Transverse colon (tissue), 4 donors: ENCODE measurements at regions not wholly inside any gene's neighbourhood (a gene's known extent, or its start where the extent isn't known, plus 50 kb on each side); places are given as distances from the start of the nearest gene placed in this dataset.

ENCODE experiments used
- DNase-seq: peaks from one replicate; pipeline ENCODE4 v3.0.0-alpha.2; 2019
- H3K27ac ChIP-seq, 4 donors: fragments of 200-600 bp; sonication (generic); 2 replicates each; pipeline ENCODE4 v1.5.1; 2016 to 2018; ENCODE audit warnings: inconsistent platforms in 4 of 4
- H3K27me3 ChIP-seq: fragments of 200-600 bp; sonication (generic); 2 replicates; pipeline ENCODE4 v1.5.1; 2017; ENCODE audit warnings: inconsistent platforms
- H3K36me3 ChIP-seq, 4 donors: fragments of 200-600 bp; sonication (generic); 2 replicates each; pipeline ENCODE4 v1.5.1; 2017 to 2019; ENCODE audit warnings: inconsistent platforms in 4 of 4
- H3K4me1 ChIP-seq, 4 donors: fragments of 200-600 bp; sonication (generic); 2 replicates each; pipeline ENCODE4 v1.5.1; 2017 to 2020; ENCODE audit warnings: inconsistent platforms in 4 of 4
- H3K4me3 ChIP-seq, 4 donors: fragments of 200-600 bp; sonication (generic); 1 replicate in 1 of 4; 2 replicates in 3 of 4; pipeline versions ENCODE4 v1.5.1 to v1.6.1; 2017 to 2019; ENCODE audit warnings: inconsistent platforms in 4 of 4
- H3K9me3 ChIP-seq, 2 donors: fragments of 200-600 bp; sonication (generic); 2 replicates each; pipeline ENCODE4 v1.5.1; 2017 to 2019; ENCODE audit warnings: inconsistent platforms in 2 of 2
- EP300 ChIP-seq: sonication (generic); formaldehyde crosslinking; IDR thresholded peaks from one replicate; pipeline ENCODE4 v1.6.1; 2017; ENCODE audit warnings: antibody characterized with exemption, low read depth
- POLR2A ChIP-seq: fragments of 450-650 bp; IDR thresholded peaks from one replicate; pipeline ENCODE4 v1.6.1; 2016; ENCODE audit warnings: antibody characterized with exemption, mild to moderate bottlenecking, moderate library complexity
- POLR2AphosphoS5 ChIP-seq, 3 donors: sonication (generic); formaldehyde crosslinking; IDR thresholded peaks; one replicate each; pipeline ENCODE4 v1.6.1; 2016; ENCODE audit warnings: antibody characterized with exemption in 3 of 3
- WGBS, 2 donors: methylation state at CpG; one replicate each; pipeline ENCODE4 v1.1.5; 2018; ENCODE audit warnings: low coverage in 1 of 2; 5-methylcytosine and 5-hydroxymethylcytosine counted together
- in situ Hi-C, 4 donors: fragments of 200-750 bp; cut with MboI; loops; one replicate each; pipeline versions ENCODE4 v1.15.0 to v1.15.1; 2017; ENCODE audit warnings: low sequenced_read_pairs in 3 of 4, low pct_ligation_motif_present in 1 of 4, low pct_unique_long_range_greater_than_20kb in 1 of 4
- intact Hi-C: fragments of 100-400 bp; cut with DNase I; formaldehyde crosslinking; loops from one replicate; pipeline ENCODE4 v1.15.1; 2023; ENCODE audit warnings: low total_unique reads
- TF ChIP-seq, protein P1 (sequence below), 5 experiments: fragments of 200-600 bp in 3 of 5; fragments of 450-650 bp in 2 of 5; sonication (generic) in 3 of 5; IDR thresholded peaks; 1 replicate in 2 of 5; 2 replicates in 3 of 5; pipeline ENCODE4 v1.5.1; 2016 to 2017; ENCODE audit warnings: antibody characterized with exemption in 5 of 5, inconsistent platforms in 3 of 5, mild to moderate bottlenecking in 2 of 5, moderate library complexity in 1 of 5

DNA sequence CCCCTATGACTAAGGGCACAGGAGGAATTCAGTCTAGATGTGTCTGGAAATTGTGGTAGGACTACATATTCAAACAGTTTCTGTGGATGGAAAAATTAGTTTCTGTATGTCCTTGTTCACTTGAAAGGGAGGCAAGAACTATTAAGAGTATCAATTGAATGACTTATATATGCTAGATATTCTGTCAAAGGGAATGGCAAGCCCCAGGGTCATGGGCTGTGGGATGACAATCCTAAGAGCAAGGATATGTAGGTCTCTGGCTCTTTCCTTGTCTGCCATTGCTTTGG lies 383.5 kb upstream of the B3GALT2 start:
- TF ChIP-seq EP300 (no peak), POLR2A (no peak), POLR2AphosphoS5 (IDR thresholded peaks at IDR 0.05) (no peak)
- TF ChIP-seq, protein P1, sequence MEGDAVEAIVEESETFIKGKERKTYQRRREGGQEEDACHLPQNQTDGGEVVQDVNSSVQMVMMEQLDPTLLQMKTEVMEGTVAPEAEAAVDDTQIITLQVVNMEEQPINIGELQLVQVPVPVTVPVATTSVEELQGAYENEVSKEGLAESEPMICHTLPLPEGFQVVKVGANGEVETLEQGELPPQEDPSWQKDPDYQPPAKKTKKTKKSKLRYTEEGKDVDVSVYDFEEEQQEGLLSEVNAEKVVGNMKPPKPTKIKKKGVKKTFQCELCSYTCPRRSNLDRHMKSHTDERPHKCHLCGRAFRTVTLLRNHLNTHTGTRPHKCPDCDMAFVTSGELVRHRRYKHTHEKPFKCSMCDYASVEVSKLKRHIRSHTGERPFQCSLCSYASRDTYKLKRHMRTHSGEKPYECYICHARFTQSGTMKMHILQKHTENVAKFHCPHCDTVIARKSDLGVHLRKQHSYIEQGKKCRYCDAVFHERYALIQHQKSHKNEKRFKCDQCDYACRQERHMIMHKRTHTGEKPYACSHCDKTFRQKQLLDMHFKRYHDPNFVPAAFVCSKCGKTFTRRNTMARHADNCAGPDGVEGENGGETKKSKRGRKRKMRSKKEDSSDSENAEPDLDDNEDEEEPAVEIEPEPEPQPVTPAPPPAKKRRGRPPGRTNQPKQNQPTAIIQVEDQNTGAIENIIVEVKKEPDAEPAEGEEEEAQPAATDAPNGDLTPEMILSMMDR (IDR thresholded peaks at IDR 0.05): no peak
- Histone ChIP-seq H3K36me3 (no peaks in the 10 kb centered on the region), H3K27me3 (no peaks in the 10 kb centered on the region), H3K9me3 (no peaks in the 10 kb centered on the region), H3K4me3 (no peak overlapping the region), H3K27ac (no peak overlapping the region), H3K4me1 (no peaks in the 10 kb centered on the region)
- no peak for DNase-seq
- intact Hi-C loops: no loop called here
- in situ Hi-C loops: no loop called here

DNA sequence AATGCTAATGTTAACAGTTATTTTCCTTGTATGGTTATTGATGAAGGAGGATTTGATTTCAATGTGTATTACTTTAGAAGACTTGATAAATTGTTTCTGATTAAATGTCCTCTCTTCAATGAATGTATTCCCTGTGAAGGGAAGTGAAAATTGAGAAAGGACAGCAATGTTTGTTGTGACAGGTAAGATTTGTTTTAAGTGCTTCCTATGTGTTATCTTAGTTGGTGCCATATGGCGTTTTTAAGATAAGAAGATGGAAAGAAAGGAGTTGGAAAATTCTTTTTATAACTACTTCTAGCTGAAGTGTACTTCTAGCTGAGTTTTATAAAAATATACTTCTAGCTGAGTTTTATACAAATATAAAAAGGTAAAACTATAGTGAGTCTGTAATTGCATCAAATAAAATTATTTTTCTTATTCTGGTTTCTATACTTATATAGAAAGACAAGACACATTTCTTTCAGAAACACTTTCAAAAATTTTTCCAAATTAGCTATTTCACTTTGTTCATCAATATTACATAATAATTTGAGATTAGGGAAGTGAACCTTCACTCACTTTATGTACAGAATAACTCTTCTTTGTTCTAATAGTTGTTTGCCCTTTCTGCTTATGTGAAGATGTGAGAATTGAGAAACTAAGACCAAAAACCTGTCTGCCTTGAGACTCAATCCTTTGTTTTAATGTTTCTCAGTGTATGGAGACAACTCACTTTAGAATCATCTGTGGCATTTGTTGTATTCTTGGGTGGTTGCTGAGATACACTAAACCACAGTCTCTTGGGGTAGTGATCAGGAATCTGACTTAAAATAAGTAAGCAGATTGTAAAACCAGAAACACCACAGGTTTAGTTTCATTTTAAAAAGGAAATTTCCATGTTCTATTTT lies 382.9 kb upstream of the B3GALT2 start:
- TF ChIP-seq, protein P1 (IDR thresholded peaks at IDR 0.05): no peak
- no peak for TF ChIP-seq POLR2A
- TF ChIP-seq POLR2AphosphoS5 (IDR thresholded peaks at IDR 0.05): no peak
- TF ChIP-seq EP300: no peak
- H3K4me1 ChIP-seq: no peaks in the 10 kb centered on the region
- no peaks in the 10 kb centered on the region for H3K27me3 ChIP-seq
- no peaks in the 10 kb centered on the region for H3K36me3 ChIP-seq
- no peak overlapping the region for H3K27ac ChIP-seq
- no peak for DNase-seq
- 14 to 38% methylated on average over 1 of the region's 1 CpG for WGBS, 2 donors
- intact Hi-C loops: no loop called here
- in situ Hi-C loops: no loop called here
- H3K9me3 ChIP-seq: no peaks in the 10 kb centered on the region
- H3K4me3 ChIP-seq: no peak overlapping the region

DNA sequence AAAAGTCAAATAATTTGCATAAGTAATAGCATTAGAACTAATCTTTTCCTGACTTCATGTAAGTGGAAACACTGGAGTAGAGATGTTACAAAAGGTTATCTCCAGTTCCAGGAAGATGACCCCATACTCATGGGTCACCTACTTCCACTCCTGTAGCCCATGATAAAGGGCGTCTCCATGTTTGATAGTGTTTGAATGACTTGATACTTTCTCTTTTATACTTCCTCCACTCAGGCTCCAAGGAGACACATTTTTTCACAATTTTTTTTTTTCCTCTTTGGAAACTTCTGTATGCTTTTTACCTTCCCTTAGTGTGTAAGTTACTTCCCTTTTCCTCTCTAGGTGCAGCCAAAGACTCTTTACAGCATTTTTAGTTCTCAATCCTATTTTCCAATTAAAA lies 382.1 kb upstream of the B3GALT2 start:
- no peak for DNase-seq
- Histone ChIP-seq H3K36me3 (no peaks in the 10 kb centered on the region), H3K9me3 (no peaks in the 10 kb centered on the region), H3K27ac (no peak overlapping the region), H3K4me1 (no peaks in the 10 kb centered on the region), H3K4me3 (no peak overlapping the region), H3K27me3 (no peaks in the 10 kb centered on the region)
- in situ Hi-C loops: no loop called here
- 50 to 70% methylated on average over 1 of the region's 1 CpG for WGBS, 2 donors
- intact Hi-C loops: no loop called here
- TF ChIP-seq, protein P1 (IDR thresholded peaks at IDR 0.05): no peak
- TF ChIP-seq POLR2A (no peak), POLR2AphosphoS5 (IDR thresholded peaks at IDR 0.05) (no peak), EP300 (no peak)

DNA sequence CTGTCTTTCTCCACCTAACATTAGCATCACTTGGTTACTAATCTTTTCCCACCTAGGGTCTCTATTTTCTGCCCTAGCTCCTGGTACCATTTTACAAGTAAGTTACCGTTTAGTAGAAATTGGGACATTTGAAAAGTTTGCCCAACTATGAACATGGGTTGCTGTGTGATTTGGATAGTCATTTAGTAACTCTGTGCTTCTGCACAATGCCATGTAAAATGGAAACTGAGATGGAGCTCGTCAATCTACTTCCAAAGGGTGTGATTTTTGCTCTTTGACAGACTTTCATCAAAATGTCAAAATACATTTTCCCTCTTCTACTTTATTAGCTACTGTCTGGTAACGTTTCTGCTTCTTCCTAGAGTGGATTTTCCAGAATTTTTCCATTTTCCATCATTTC lies 381.5 kb upstream of the B3GALT2 start:
- no peaks in the 10 kb centered on the region for H3K27me3 ChIP-seq
- H3K27ac ChIP-seq: no peak overlapping the region
- DNase-seq: no peak
- TF ChIP-seq EP300: no peak
- TF ChIP-seq, protein P1 (IDR thresholded peaks at IDR 0.05): no peak
- TF ChIP-seq POLR2A: no peak
- no peak for TF ChIP-seq POLR2AphosphoS5 (IDR thresholded peaks at IDR 0.05)
- no peak overlapping the region for H3K4me3 ChIP-seq
- in situ Hi-C loops: no loop called here
- H3K9me3 ChIP-seq: no peaks in the 10 kb centered on the region
- 75 to 77% methylated on average over 3 of the region's 3 CpGs for WGBS, 2 donors
- H3K36me3 ChIP-seq: no peaks in the 10 kb centered on the region
- H3K4me1 ChIP-seq: no peaks in the 10 kb centered on the region
- intact Hi-C loops: no loop called here
